ENCODE measurements at regions not wholly inside any gene's neighbourhood (a gene's known extent, or its start where the extent isn't known, plus 50 kb on each side); places are given as distances from the start of the nearest gene placed in this dataset.
A peak's percentile ranks its signal among the peaks of the same experiment; 100 is the strongest.

- Mint-ChIP-seq H3K27me3 (ENCODE audit: low read depth, unreplicated experiment) (no peaks in the 10 kb centered on the region), H3K9me3 (ENCODE audit: unreplicated experiment) (no peaks in the 10 kb centered on the region), H3K36me3 (ENCODE audit: low read depth, unreplicated experiment) (no peaks in the 10 kb centered on the region), H3K27ac (ENCODE audit: unreplicated experiment) (no peak overlapping the region), H3K4me1 (ENCODE audit: low read depth, unreplicated experiment) (peaks cover 6% of the 10 kb centered on the region), H3K4me3 (ENCODE audit: unreplicated experiment) (no peak overlapping the region)
- Histone ChIP-seq H3K4me1 (ENCODE audit: insufficient read depth, low read length) (peaks cover 3% of the 10 kb centered on the region), H4K20me1 (ENCODE audit: insufficient read depth, low read length) (no peaks in the 10 kb centered on the region), H3K27ac (ENCODE audit: low read depth, low read length) (no peak overlapping the region), H2AFZ (ENCODE audit: low read depth, low read length) (no peak overlapping the region), H3K36me3 (ENCODE audit: insufficient read depth, low read length) (no peaks in the 10 kb centered on the region), H3K9ac (ENCODE audit: low read length) (no peak overlapping the region), H3K9me3 (ENCODE audit: insufficient read depth, low read depth, low read length) (no peaks in the 10 kb centered on the region), H3K27me3 (ENCODE audit: insufficient read depth, low read length) (no peaks in the 10 kb centered on the region), H3K4me3 (ENCODE audit: insufficient read depth, low read depth, low read length) (no peak overlapping the region), H3K4me2 (ENCODE audit: low read length) (no peak overlapping the region), H3K79me2 (ENCODE audit: insufficient read depth, low read length) (no peaks in the 10 kb centered on the region)
- TF ChIP-seq EZH2 (IDR thresholded peaks at IDR 0.05; ENCODE audit: insufficient read depth, low read length) (no peak), CTCF (IDR thresholded peaks at IDR 0.05; ENCODE audit: insufficient read depth, low read depth, low read length) (no peak)
- no peak for FAIRE-seq
- no peak for DNase-seq (ENCODE audit: low read depth)
These were observed 1213.2 kb downstream of the RAPGEF2 start for GRCh38 chr4:160316036-160316435.

- Histone ChIP-seq H4K20me1 (ENCODE audit: insufficient read depth, low read length) (no peaks in the 10 kb centered on the region), H3K27ac (ENCODE audit: low read depth, low read length) (no peak overlapping the region), H3K9ac (ENCODE audit: low read length) (no peak overlapping the region), H3K27me3 (ENCODE audit: insufficient read depth, low read length) (no peaks in the 10 kb centered on the region), H3K9me3 (ENCODE audit: insufficient read depth, low read depth, low read length) (no peaks in the 10 kb centered on the region), H2AFZ (ENCODE audit: low read depth, low read length) (peak overlapping the region; percentile 1), H3K79me2 (ENCODE audit: insufficient read depth, low read length) (no peaks in the 10 kb centered on the region), H3K4me1 (ENCODE audit: insufficient read depth, low read length) (peaks cover 3% of the 10 kb centered on the region), H3K4me3 (ENCODE audit: insufficient read depth, low read depth, low read length) (no peak overlapping the region), H3K4me2 (ENCODE audit: low read length) (peak overlapping the region; percentile 30), H3K36me3 (ENCODE audit: insufficient read depth, low read length) (no peaks in the 10 kb centered on the region)
- FAIRE-seq = no peak
- peak; percentile 16 for DNase-seq (ENCODE audit: low read depth)
- no peak overlapping the region for H3K4me3 Mint-ChIP-seq (ENCODE audit: unreplicated experiment)
- TF ChIP-seq EZH2 (IDR thresholded peaks at IDR 0.05; ENCODE audit: insufficient read depth, low read length) (no peak), CTCF (IDR thresholded peaks at IDR 0.05; ENCODE audit: insufficient read depth, low read depth, low read length) (no peak)
- no peaks in the 10 kb centered on the region for H3K27me3 Mint-ChIP-seq (ENCODE audit: low read depth, unreplicated experiment)
- H3K9me3 Mint-ChIP-seq (ENCODE audit: unreplicated experiment) = no peaks in the 10 kb centered on the region
- no peak overlapping the region for H3K27ac Mint-ChIP-seq (ENCODE audit: unreplicated experiment)
- H3K36me3 Mint-ChIP-seq (ENCODE audit: low read depth, unreplicated experiment) = no peaks in the 10 kb centered on the region
- peaks cover 6% of the 10 kb centered on the region for H3K4me1 Mint-ChIP-seq (ENCODE audit: low read depth, unreplicated experiment)
These were observed 1215.8 kb downstream of the RAPGEF2 start for GRCh38 chr4:160318567-160319220.

GRCh38 chr4:160319221-160319867 is 1216.5 kb downstream of the RAPGEF2 start:
- FAIRE-seq = no peak

More at GRCh38 chr4:160319221-160319867, 1216.5 kb downstream of the RAPGEF2 start:
- H3K9me3 Mint-ChIP-seq (ENCODE audit: unreplicated experiment) = no peaks in the 10 kb centered on the region
- no peak overlapping the region for H3K27ac ChIP-seq (ENCODE audit: low read depth, low read length)
- H2AFZ ChIP-seq (ENCODE audit: low read depth, low read length) = peak overlapping the region; percentile 1
- H3K36me3 ChIP-seq (ENCODE audit: insufficient read depth, low read length) = no peaks in the 10 kb centered on the region
- H3K9ac ChIP-seq (ENCODE audit: low read length) = no peak overlapping the region
- H3K4me1 Mint-ChIP-seq (ENCODE audit: low read depth, unreplicated experiment) = peaks cover 6% of the 10 kb centered on the region
- H3K4me3 Mint-ChIP-seq (ENCODE audit: unreplicated experiment) = no peak overlapping the region
- H3K27me3 ChIP-seq (ENCODE audit: insufficient read depth, low read length) = no peaks in the 10 kb centered on the region
- peak; percentile 49 for DNase-seq (ENCODE audit: low read depth)
- H3K9me3 ChIP-seq (ENCODE audit: insufficient read depth, low read depth, low read length) = no peaks in the 10 kb centered on the region
- no peaks in the 10 kb centered on the region for H3K36me3 Mint-ChIP-seq (ENCODE audit: low read depth, unreplicated experiment)
- no peak overlapping the region for H3K27ac Mint-ChIP-seq (ENCODE audit: unreplicated experiment)
- H4K20me1 ChIP-seq (ENCODE audit: insufficient read depth, low read length) = no peaks in the 10 kb centered on the region
- H3K4me1 ChIP-seq (ENCODE audit: insufficient read depth, low read length) = peaks cover 3% of the 10 kb centered on the region
- peak overlapping the region; percentile 30 for H3K4me2 ChIP-seq (ENCODE audit: low read length)
- H3K79me2 ChIP-seq (ENCODE audit: insufficient read depth, low read length) = no peaks in the 10 kb centered on the region
- H3K4me3 ChIP-seq (ENCODE audit: insufficient read depth, low read depth, low read length) = no peak overlapping the region
- TF ChIP-seq CTCF (IDR thresholded peaks at IDR 0.05; ENCODE audit: insufficient read depth, low read depth, low read length) (no peak), EZH2 (IDR thresholded peaks at IDR 0.05; ENCODE audit: insufficient read depth, low read length) (no peak)
- no peaks in the 10 kb centered on the region for H3K27me3 Mint-ChIP-seq (ENCODE audit: low read depth, unreplicated experiment)
